ENCODE measurements at regions not wholly inside any gene's neighbourhood (a gene's known extent, or its start where the extent isn't known, plus 50 kb on each side); places are given as distances from the start of the nearest gene placed in this dataset.

DNA sequence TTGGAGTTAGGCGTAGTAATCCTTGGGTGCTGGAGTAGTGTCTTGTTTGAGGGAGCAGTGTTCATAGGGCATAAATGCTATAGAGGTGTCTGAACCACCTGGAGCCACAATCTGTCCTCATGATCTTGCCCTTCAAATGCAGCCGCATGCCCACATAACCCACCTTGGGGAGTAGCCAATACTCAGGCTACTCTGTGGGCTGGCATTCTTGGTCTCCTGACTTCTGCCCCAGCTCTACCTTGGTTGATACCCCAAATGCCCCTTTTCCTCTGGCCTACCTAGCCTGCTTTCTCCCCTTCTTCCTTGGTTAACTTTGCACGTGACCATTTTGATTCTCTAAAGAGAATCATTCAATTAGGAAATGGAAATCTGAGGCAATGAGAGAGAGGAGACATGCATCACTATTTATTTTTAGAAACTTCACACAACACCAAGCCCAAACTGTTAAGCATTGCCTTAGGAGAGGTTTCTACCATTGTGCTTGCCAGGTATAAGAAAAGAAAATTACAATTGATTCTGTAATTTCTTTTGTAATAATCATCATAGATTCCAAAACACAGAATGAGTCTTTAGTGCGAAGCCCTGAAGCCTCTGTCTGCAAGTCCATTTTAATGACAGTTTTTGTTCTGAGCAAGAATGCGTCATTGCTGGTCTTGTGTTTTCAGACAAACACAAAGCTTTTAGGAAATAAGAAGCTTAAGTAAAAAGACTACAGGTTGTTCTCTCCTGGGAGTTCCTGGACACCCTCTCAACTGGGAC is 135.2 kb downstream of the C9orf152 start:
- intact Hi-C loops (cut with micrococcal nuclease), result no loop called here
- Histone ChIP-seq H3K4me2 (ENCODE audit: insufficient read depth, low read length) (no peak overlapping the region), H3K27ac (ENCODE audit: insufficient read depth, low read depth, low read length) (no peak overlapping the region), H3K9me1 (replicated peaks; ENCODE audit: control insufficient read depth, extremely low read depth, insufficient read depth, low read length) (no peaks in the 10 kb centered on the region), H3K79me2 (ENCODE audit: control insufficient read depth, insufficient read depth, low read length) (peaks cover 90% of the 10 kb centered on the region), H3K9ac (replicated peaks; ENCODE audit: extremely low read depth, insufficient read depth, low read length) (no peak overlapping the region), H3K27me3 (ENCODE audit: control insufficient read depth in 2 of 2, insufficient read depth in 2 of 2, low read length in 2 of 2) (no peaks in the 10 kb centered on the region), H4K20me1 (replicated peaks; ENCODE audit: control insufficient read depth, extremely low read depth, insufficient read depth, low read length) (peaks cover 9% of the 10 kb centered on the region), H2AFZ (ENCODE audit: low read depth, low read length) (no peak overlapping the region), H3K4me3 (replicated peaks in 1 of 3; ENCODE audit: insufficient read depth in 1 of 3, low read depth in 1 of 3, low read length in 3 of 3) (no peak overlapping the region), H3K36me3 (ENCODE audit: control insufficient read depth in 2 of 2, extremely low read depth in 1 of 2, insufficient read depth in 2 of 2, low read length in 2 of 2) (peaks cover 2 to 4% of the 10 kb centered on the region in 2 experiments), H3K4me1 (ENCODE audit: control insufficient read depth, extremely low read depth, insufficient read depth, low read length) (peaks cover 53% of the 10 kb centered on the region), H3K9me3 (replicated peaks; ENCODE audit: control insufficient read depth, insufficient read depth, low read length) (no peaks in the 10 kb centered on the region)
- dilution Hi-C loops (cut with MboI; ENCODE audit: extremely low pct_ligation_motif_present, low sequenced_read_pairs), result no loop called here
- TF ChIP-seq JUN (IDR thresholded peaks at IDR 0.05; ENCODE audit: borderline replicate concordance, insufficient read depth, insufficient read length, low read depth), result no peak
- CTCF ChIA-PET, result interaction anchor here (0.6 to 1.2 kb wide), 5 partner anchors 10 to 169 kb away, joined by 3 to 4 read pairs (median 4); no protein-coding TSS in a partner anchor
- no TSS peak for BruUV-seq (replicated peaks)
- POLR2A ChIA-PET, result interaction anchor here (1.5 kb wide), 1 partner anchor 17 kb away, joined by 3 read pairs; no protein-coding TSS in a partner anchor
- no peak for FAIRE-seq
- no peak for DNase-seq (ENCODE audit: low read depth, low spot score)

DNA sequence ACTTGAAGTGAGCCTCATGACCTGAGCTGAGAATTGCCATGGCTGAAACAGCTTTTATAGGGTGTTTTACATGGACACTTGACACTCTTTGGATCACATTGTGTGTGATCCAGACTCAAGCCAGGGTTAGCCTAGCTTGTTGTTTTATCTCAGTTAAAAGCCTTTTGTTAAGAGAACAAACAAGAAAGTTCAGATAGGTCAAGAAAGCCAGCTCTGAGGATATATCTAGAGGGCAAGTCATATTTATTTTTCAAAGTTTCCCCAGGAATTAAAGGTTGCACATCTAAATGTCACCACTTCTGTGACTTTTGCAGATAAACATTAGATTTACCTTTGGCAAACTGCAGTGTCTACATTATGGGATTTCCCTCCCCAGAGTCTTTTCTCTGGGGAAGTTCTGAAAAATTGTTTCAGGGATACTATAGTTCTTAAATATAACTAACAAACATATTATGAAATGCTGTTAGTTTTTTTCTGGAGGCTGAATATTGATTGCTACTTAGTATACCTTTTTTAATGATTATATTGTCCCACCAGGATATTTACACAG is 134.5 kb downstream of the C9orf152 start:
- intact Hi-C loops (cut with micrococcal nuclease) (no loop called here), dilution Hi-C loops (cut with MboI; ENCODE audit: extremely low pct_ligation_motif_present, low sequenced_read_pairs) (no loop called here)
- TF ChIP-seq POLR2AphosphoS5 (IDR thresholded peaks at IDR 0.05; ENCODE audit: insufficient read depth, low read depth, low read length), result no peak
- TF ChIP-seq, protein P1, sequence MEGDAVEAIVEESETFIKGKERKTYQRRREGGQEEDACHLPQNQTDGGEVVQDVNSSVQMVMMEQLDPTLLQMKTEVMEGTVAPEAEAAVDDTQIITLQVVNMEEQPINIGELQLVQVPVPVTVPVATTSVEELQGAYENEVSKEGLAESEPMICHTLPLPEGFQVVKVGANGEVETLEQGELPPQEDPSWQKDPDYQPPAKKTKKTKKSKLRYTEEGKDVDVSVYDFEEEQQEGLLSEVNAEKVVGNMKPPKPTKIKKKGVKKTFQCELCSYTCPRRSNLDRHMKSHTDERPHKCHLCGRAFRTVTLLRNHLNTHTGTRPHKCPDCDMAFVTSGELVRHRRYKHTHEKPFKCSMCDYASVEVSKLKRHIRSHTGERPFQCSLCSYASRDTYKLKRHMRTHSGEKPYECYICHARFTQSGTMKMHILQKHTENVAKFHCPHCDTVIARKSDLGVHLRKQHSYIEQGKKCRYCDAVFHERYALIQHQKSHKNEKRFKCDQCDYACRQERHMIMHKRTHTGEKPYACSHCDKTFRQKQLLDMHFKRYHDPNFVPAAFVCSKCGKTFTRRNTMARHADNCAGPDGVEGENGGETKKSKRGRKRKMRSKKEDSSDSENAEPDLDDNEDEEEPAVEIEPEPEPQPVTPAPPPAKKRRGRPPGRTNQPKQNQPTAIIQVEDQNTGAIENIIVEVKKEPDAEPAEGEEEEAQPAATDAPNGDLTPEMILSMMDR (IDR thresholded peaks at IDR 0.05; ENCODE audit: extremely low read depth in 1 of 2, insufficient read depth in 1 of 2, low read depth in 1 of 2, low read length in 2 of 2), result no peak
- no peak for TF ChIP-seq MYC (IDR thresholded peaks at IDR 0.05; ENCODE audit: low read depth, low read length)
- TF ChIP-seq, protein P2, sequence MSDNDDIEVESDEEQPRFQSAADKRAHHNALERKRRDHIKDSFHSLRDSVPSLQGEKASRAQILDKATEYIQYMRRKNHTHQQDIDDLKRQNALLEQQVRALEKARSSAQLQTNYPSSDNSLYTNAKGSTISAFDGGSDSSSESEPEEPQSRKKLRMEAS (IDR thresholded peaks at IDR 0.05; ENCODE audit: insufficient read depth, insufficient read length), result no peak
- H2AFZ ChIP-seq (ENCODE audit: low read depth, low read length), result no peak overlapping the region
- no peak overlapping the region for H3K9ac ChIP-seq (replicated peaks; ENCODE audit: extremely low read depth, insufficient read depth, low read length)
- H3K4me3 ChIP-seq (replicated peaks in 1 of 3; ENCODE audit: insufficient read depth in 1 of 3, low read depth in 1 of 3, low read length in 3 of 3), result no peak overlapping the region
- no TSS peak for BruUV-seq (replicated peaks)
- ChIA-PET CTCF (interaction anchor here (0.6 to 1.2 kb wide), 6 partner anchors 11 to 170 kb away, joined by 3 to 4 read pairs (median 4); no protein-coding TSS in a partner anchor), POLR2A (interaction anchor here (1.5 kb wide), 1 partner anchor 17 kb away, joined by 3 read pairs; no protein-coding TSS in a partner anchor)
- DNase-seq (ENCODE audit: low read depth, low spot score) (no peak), FAIRE-seq (no peak)
- H3K9me3 ChIP-seq (replicated peaks; ENCODE audit: control insufficient read depth, insufficient read depth, low read length), result no peaks in the 10 kb centered on the region
- H3K79me2 ChIP-seq (ENCODE audit: control insufficient read depth, insufficient read depth, low read length), result peaks cover 91% of the 10 kb centered on the region
- H4K20me1 ChIP-seq (replicated peaks; ENCODE audit: control insufficient read depth, extremely low read depth, insufficient read depth, low read length), result peaks cover 9% of the 10 kb centered on the region
- H3K4me1 ChIP-seq (ENCODE audit: control insufficient read depth, extremely low read depth, insufficient read depth, low read length), result peaks cover 59% of the 10 kb centered on the region
- H3K27me3 ChIP-seq (ENCODE audit: control insufficient read depth in 2 of 2, insufficient read depth in 2 of 2, low read length in 2 of 2), result no peaks in the 10 kb centered on the region
- H3K9me1 ChIP-seq (replicated peaks; ENCODE audit: control insufficient read depth, extremely low read depth, insufficient read depth, low read length), result no peaks in the 10 kb centered on the region
- peaks cover 2 to 4% of the 10 kb centered on the region in 2 experiments for H3K36me3 ChIP-seq (ENCODE audit: control insufficient read depth in 2 of 2, extremely low read depth in 1 of 2, insufficient read depth in 2 of 2, low read length in 2 of 2)
- no peak overlapping the region for H3K27ac ChIP-seq (ENCODE audit: insufficient read depth, low read depth, low read length)
- no peak overlapping the region for H3K4me2 ChIP-seq (ENCODE audit: insufficient read depth, low read length)

Data from endothelial cell of umbilical vein (primary cell).